IMR-90 (cell line): ENCODE measurements at regions not wholly inside any gene's neighbourhood (a gene's known extent, or its start where the extent isn't known, plus 50 kb on each side); places are given as distances from the start of the nearest gene placed in this dataset.

Source experiments
- BHLHE40 ChIP-seq: fragments of 150-350 bp; IDR thresholded peaks from 2 replicates; pipeline ENCODE4 v1.6.1; 2016; ENCODE audit warnings: mild to moderate bottlenecking, low read depth, low read length
- CEBPB ChIP-seq: IDR thresholded peaks from 2 replicates; pipeline ENCODE4 v1.6.1; 2012; ENCODE audit warnings: low read depth, low read length, improper control_type of control experiment
- CHD1 ChIP-seq: IDR thresholded peaks from 2 replicates; pipeline ENCODE4 v1.6.1; 2012; ENCODE audit warnings: low read depth, low read length, improper control_type of control experiment
- CTCF ChIP-seq: conservative IDR thresholded peaks from 2 replicates; pipeline ENCODE4 v1.5.1; 2012; ENCODE audit warnings: mild to moderate bottlenecking, low read depth, low read length, improper control_type of control experiment
- ELK1 ChIP-seq: fragments of 150-350 bp; IDR thresholded peaks from 2 replicates; pipeline ENCODE4 v1.6.1; 2016; ENCODE audit warnings: low read depth, mild to moderate bottlenecking, low read length, moderate library complexity, borderline replicate concordance
- MAFK ChIP-seq: IDR thresholded peaks from 2 replicates; pipeline ENCODE4 v1.6.1; 2012; ENCODE audit warnings: low read depth, low read length, improper control_type of control experiment
- MXI1 ChIP-seq: IDR thresholded peaks from 2 replicates; pipeline ENCODE4 v1.6.1; 2012; ENCODE audit warnings: low read depth, mild to moderate bottlenecking, low read length, moderate library complexity, borderline replicate concordance
- POLR2A ChIP-seq: IDR thresholded peaks from 2 replicates; pipeline ENCODE4 v1.6.1; 2012; ENCODE audit warnings: mild to moderate bottlenecking, low read depth, low read length
- RAD21 ChIP-seq: IDR thresholded peaks from 2 replicates; pipeline ENCODE4 v1.6.1; 2012; ENCODE audit warnings: low read length, improper control_type of control experiment
- RCOR1 ChIP-seq: IDR thresholded peaks from 2 replicates; pipeline ENCODE4 v1.6.1; 2012; ENCODE audit warnings: mild to moderate bottlenecking, low read length, improper control_type of control experiment; ENCODE audit not compliant: insufficient replicate concordance
- RFX5 ChIP-seq: IDR thresholded peaks from 2 replicates; pipeline ENCODE4 v1.8.0; 2012; ENCODE audit warnings: low read depth, mild to moderate bottlenecking, low read length, moderate library complexity
- SMC3 ChIP-seq: fragments of 150-350 bp; IDR thresholded peaks from 2 replicates; pipeline ENCODE4 v1.6.1; 2016; ENCODE audit warnings: low read depth, mild to moderate bottlenecking, antibody characterized with exemption, low read length, moderate library complexity
- USF2 ChIP-seq: fragments of 150-350 bp; IDR thresholded peaks from 2 replicates; pipeline ENCODE4 v1.6.1; 2017; ENCODE audit warnings: mild to moderate bottlenecking, antibody characterized with exemption, low read length, low read depth

GRCh38 chr9:13899924-13900323 lies 414.0 kb downstream of the NFIB start:
- TF ChIP-seq CTCF (no peak), MAFK (no peak), RAD21 (no peak), ELK1 (no peak), POLR2A (no peak), SMC3 (no peak), CHD1 (no peak), RFX5 (no peak), RCOR1 (no peak), BHLHE40 (no peak), USF2 (no peak), MXI1 (no peak), CEBPB (no peak)
